Kasumi-1 (cell line): ENCODE measurements at regions not wholly inside any gene's neighbourhood (a gene's known extent, or its start where the extent isn't known, plus 50 kb on each side); places are given as distances from the start of the nearest gene placed in this dataset.
"Not testable (repeated sequence)": the region's sequence is repeated elsewhere in the genome, so short reads cannot be mapped to it uniquely, and the experiment has no call there.

Source experiments
- DNase-seq, 2 experiments: peaks; one replicate each; lab custom pipeline; 2025; lab: John Stamatoyannopoulos, UW

GRCh38 chr5:135179308-135179980 is 145.4 kb upstream of the PITX1 start:
- no peak for DNase-seq

GRCh38 chr5:135178476-135179155 is 144.6 kb upstream of the PITX1 start:
- DNase-seq = no peak

- DNase-seq = no peak
Observed at GRCh38 chr5:135177591-135177990, 143.6 kb upstream of the PITX1 start.

- no peak for DNase-seq
Observed at GRCh38 chr5:135176991-135177390, 143.0 kb upstream of the PITX1 start.

GRCh38 chr5:135174315-135175096 is 140.5 kb upstream of the PITX1 start:
- DNase-seq = no peak

- no peak for DNase-seq
Observed at GRCh38 chr5:135173662-135174290, 139.7 kb upstream of the PITX1 start.

- DNase-seq = no peak
Observed at GRCh38 chr5:135172718-135173117, 138.7 kb upstream of the PITX1 start.

GRCh38 chr5:135171336-135171735 is 137.3 kb upstream of the PITX1 start:
- no peak for DNase-seq

GRCh38 chr5:135170500-135170899 is 136.5 kb upstream of the PITX1 start:
- DNase-seq = no peak

- no peak for DNase-seq
Observed at GRCh38 chr5:135169753-135170152, 135.7 kb upstream of the PITX1 start.

- no peak for DNase-seq
Observed at GRCh38 chr5:135167634-135168033, 133.6 kb upstream of the PITX1 start.

- DNase-seq = not testable (repeated sequence)
Observed at GRCh38 chr5:135164873-135165614, 131.0 kb upstream of the PITX1 start.

- no peak for DNase-seq
Observed at GRCh38 chr5:135163964-135164363, 129.9 kb upstream of the PITX1 start.

GRCh38 chr5:135163391-135163790 is 129.4 kb upstream of the PITX1 start:
- no peak for DNase-seq

- DNase-seq = no peak
Observed at GRCh38 chr5:135162661-135163265, 128.7 kb upstream of the PITX1 start.

GRCh38 chr5:135161221-135161620 is 127.2 kb upstream of the PITX1 start:
- no peak for DNase-seq

- DNase-seq = no peak
Observed at GRCh38 chr5:135160036-135160675, 126.1 kb upstream of the PITX1 start.

GRCh38 chr5:135159626-135160025 is 125.6 kb upstream of the PITX1 start:
- DNase-seq = no peak

- no peak for DNase-seq
Observed at GRCh38 chr5:135158982-135159381, 125.0 kb upstream of the PITX1 start.

- no peak for DNase-seq
Observed at GRCh38 chr5:135158314-135158697, 124.3 kb upstream of the PITX1 start.
